SH-SY5Y (cell line): ENCODE measurements at regions not wholly inside any gene's neighbourhood (a gene's known extent, or its start where the extent isn't known, plus 50 kb on each side); places are given as distances from the start of the nearest gene placed in this dataset.

Source experiments
- GATA2 ChIP-seq: IDR thresholded peaks from 2 replicates; pipeline ENCODE4 v1.6.1; 2011; ENCODE audit warnings: mild to moderate bottlenecking, low read depth, low read length
- GATA3 ChIP-seq: IDR thresholded peaks from 2 replicates; pipeline ENCODE4 v1.6.1; 2011; ENCODE audit warnings: low read depth, mild to moderate bottlenecking, low read length, moderate library complexity

DNA sequence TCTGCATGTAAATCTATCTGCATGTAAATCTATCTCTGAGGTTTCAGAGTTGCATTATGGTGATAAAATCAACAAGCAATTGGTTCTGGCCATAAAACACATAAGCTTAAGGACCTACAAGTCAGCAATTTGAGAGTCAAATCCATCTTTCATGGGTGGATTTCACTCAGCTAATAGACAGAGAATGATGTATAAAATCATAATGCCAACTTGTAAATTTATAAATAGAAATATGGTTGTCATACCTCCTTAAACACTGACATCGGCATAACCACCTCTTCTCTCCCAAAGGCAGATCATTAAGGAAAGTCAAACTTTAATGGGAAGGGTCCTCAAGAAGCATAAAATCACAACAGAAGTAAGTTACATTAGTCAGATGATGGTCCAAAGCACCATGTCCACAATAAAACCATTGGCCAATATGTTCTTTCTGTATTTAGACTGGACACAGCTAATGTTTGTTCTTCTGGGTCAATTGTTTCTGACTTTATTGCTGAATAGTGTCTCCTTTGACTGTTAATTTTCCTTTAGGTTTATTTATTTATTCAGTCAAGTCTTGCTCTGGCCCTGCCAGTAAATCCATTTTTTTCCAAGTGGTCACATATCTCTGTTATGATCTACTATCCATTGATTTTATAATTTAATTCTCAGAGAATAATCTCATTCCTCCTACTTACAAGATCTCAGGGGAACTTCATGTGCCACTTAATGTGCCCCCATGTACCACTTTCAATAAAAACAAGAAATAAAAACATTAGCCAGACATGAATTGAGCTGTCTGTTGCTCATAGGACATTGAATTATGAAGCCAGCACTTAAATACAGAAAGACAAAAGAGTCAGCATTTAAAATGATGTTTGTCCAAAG, 382.9 kb upstream of the IRAK1BP1 start:
- TF ChIP-seq GATA3 (peak; percentile 64), GATA2 (no peak)
